ENCODE measurements at regions not wholly inside any gene's neighbourhood (a gene's known extent, or its start where the extent isn't known, plus 50 kb on each side); places are given as distances from the start of the nearest gene placed in this dataset.

- no peaks in the 10 kb centered on the region for H3K4me1 ChIP-seq (ENCODE audit: control insufficient read depth, insufficient read depth, low read length)
- no peak overlapping the region for H3K27ac ChIP-seq (ENCODE audit: extremely low read depth, low read depth, low read length)
- no peaks in the 10 kb centered on the region for H3K9me3 ChIP-seq (ENCODE audit: control insufficient read depth, insufficient read depth, low read depth, low read length)
- POLR2A ChIA-PET, result no interaction called here
- TF ChIP-seq ZNF133 (tag by site-specific recombination; IDR thresholded peaks at IDR 0.05) (no peak), BCL11A (tag by site-specific recombination; IDR thresholded peaks at IDR 0.05; ENCODE audit: low read depth) (no peak), ZFP41 (tag by site-specific recombination; IDR thresholded peaks at IDR 0.05; ENCODE audit: borderline replicate concordance) (no peak), ZNF366 (tag by site-specific recombination; conservative IDR thresholded peaks at IDR 0.05) (no peak), ZIC2 (tag by site-specific recombination; IDR thresholded peaks at IDR 0.05) (no peak)
- TF ChIP-seq, protein P1, sequence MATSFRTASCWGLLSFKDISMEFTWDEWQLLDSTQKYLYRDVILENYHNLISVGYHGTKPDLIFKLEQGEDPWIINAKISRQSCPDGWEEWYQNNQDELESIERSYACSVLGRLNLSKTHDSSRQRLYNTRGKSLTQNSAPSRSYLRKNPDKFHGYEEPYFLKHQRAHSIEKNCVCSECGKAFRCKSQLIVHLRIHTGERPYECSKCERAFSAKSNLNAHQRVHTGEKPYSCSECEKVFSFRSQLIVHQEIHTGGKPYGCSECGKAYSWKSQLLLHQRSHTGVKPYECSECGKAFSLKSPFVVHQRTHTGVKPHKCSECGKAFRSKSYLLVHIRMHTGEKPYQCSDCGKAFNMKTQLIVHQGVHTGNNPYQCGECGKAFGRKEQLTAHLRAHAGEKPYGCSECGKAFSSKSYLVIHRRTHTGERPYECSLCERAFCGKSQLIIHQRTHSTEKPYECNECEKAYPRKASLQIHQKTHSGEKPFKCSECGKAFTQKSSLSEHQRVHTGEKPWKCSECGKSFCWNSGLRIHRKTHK (tag by site-specific recombination; IDR thresholded peaks at IDR 0.05), result no peak
- no peaks in the 10 kb centered on the region for H3K36me3 ChIP-seq (ENCODE audit: control insufficient read depth in 2 of 2, insufficient read depth in 1 of 2, low read length in 2 of 2)
- CTCF ChIA-PET, result no interaction called here
- no peak overlapping the region for H3K4me3 ChIP-seq (ENCODE audit: low read depth, low read length)
Measured at GRCh38 chr14:84894254-84894653, 635.7 kb upstream of the FLRT2 start.

DNA sequence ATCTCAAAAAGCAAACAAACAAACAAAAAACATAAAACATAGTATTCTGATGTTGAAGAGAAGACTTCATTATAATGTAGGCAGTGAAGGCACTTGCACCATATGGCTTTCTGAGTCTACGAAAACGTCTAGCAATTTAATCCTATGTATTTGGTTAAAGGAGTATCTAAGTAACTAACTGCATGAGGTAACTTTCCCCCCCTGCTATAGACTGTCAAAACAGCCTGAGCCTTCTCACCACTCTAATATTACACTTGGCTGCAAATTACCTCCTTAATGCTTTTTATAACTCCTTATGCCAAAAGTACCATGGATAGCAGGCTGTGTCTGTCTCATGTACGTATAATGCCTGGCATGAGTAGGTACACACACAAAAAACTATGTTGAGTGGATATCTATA is 607.6 kb upstream of the FLRT2 start:
- H3K4me1 ChIP-seq (ENCODE audit: control insufficient read depth, insufficient read depth, low read length), result no peaks in the 10 kb centered on the region
- H3K9me3 ChIP-seq (ENCODE audit: control insufficient read depth, insufficient read depth, low read depth, low read length), result no peaks in the 10 kb centered on the region
- no peak overlapping the region for H3K27ac ChIP-seq (ENCODE audit: extremely low read depth, low read depth, low read length)
- no peaks in the 10 kb centered on the region for H3K36me3 ChIP-seq (ENCODE audit: control insufficient read depth in 2 of 2, insufficient read depth in 1 of 2, low read length in 2 of 2)
- ChIA-PET POLR2A (no interaction called here), CTCF (interaction anchor here (0.7 kb wide), 1 partner anchor 612 kb away, joined by 4 read pairs; no protein-coding TSS in a partner anchor)
- H3K4me3 ChIP-seq (ENCODE audit: low read depth, low read length), result no peak overlapping the region
- no peak for TF ChIP-seq YY1 (tag by site-specific recombination; IDR thresholded peaks at IDR 0.05)

DNA sequence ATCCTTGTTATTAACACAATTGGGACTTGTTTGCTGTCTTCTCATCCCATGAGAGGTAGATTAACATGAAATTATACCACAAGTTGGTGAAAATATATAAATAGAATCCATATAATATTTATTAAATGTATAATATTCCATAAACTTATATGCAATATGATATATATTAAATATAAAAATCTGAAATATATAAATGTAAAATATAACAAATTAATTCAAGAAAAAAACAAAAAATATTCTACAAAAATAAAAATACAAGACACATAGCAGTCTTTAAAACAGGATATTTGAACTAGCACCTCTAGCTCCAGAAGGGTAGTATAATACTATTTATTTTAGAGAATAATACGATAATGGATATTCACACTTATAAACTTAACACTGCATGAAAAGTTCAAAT is 603.3 kb upstream of the FLRT2 start:
- TF ChIP-seq ZNF776 (tag by site-specific recombination; IDR thresholded peaks at IDR 0.05; ENCODE audit: borderline replicate concordance) (no peak), ZNF341 (tag by site-specific recombination; IDR thresholded peaks at IDR 0.05; ENCODE audit: low read depth) (no peak), ZNF423 (tag by site-specific recombination; IDR thresholded peaks at IDR 0.05) (no peak), ZNF140 (tag by site-specific recombination; IDR thresholded peaks at IDR 0.05) (no peak), ZNF114 (tag by site-specific recombination; IDR thresholded peaks at IDR 0.05) (no peak), ZNF324 (tag by site-specific recombination; IDR thresholded peaks at IDR 0.05) (no peak), ZNF394 (tag by site-specific recombination; IDR thresholded peaks at IDR 0.05; ENCODE audit: borderline replicate concordance) (no peak), ZNF580 (tag by site-specific recombination; IDR thresholded peaks at IDR 0.05) (no peak), ZNF792 (tag by site-specific recombination; IDR thresholded peaks at IDR 0.05) (no peak), ZNF391 (tag by site-specific recombination; IDR thresholded peaks at IDR 0.05; ENCODE audit: borderline replicate concordance, low read depth) (no peak), ZNF146 (tag by site-specific recombination; IDR thresholded peaks at IDR 0.05) (no peak), ZNF501 (tag by site-specific recombination; IDR thresholded peaks at IDR 0.05) (no peak), ZNF292 (tag by site-specific recombination; IDR thresholded peaks at IDR 0.05; ENCODE audit: borderline replicate concordance, low read depth) (no peak)
- TF ChIP-seq, protein P2, sequence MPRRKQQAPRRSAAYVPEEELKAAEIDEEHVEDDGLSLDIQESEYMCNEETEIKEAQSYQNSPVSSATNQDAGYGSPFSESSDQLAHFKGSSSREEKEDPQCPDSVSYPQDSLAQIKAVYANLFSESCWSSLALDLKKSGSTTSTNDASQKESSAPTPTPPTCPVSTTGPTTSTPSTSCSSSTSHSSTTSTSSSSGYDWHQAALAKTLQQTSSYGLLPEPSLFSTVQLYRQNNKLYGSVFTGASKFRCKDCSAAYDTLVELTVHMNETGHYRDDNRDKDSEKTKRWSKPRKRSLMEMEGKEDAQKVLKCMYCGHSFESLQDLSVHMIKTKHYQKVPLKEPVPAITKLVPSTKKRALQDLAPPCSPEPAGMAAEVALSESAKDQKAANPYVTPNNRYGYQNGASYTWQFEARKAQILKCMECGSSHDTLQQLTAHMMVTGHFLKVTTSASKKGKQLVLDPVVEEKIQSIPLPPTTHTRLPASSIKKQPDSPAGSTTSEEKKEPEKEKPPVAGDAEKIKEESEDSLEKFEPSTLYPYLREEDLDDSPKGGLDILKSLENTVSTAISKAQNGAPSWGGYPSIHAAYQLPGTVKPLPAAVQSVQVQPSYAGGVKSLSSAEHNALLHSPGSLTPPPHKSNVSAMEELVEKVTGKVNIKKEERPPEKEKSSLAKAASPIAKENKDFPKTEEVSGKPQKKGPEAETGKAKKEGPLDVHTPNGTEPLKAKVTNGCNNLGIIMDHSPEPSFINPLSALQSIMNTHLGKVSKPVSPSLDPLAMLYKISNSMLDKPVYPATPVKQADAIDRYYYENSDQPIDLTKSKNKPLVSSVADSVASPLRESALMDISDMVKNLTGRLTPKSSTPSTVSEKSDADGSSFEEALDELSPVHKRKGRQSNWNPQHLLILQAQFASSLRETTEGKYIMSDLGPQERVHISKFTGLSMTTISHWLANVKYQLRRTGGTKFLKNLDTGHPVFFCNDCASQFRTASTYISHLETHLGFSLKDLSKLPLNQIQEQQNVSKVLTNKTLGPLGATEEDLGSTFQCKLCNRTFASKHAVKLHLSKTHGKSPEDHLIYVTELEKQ (tag by site-specific recombination; IDR thresholded peaks at IDR 0.05; ENCODE audit: borderline replicate concordance), result no peak
- Histone ChIP-seq H3K36me3 (ENCODE audit: control insufficient read depth in 2 of 2, insufficient read depth in 1 of 2, low read length in 2 of 2) (no peaks in the 10 kb centered on the region), H3K4me1 (ENCODE audit: control insufficient read depth, insufficient read depth, low read length) (no peaks in the 10 kb centered on the region), H3K27ac (ENCODE audit: extremely low read depth, low read depth, low read length) (no peak overlapping the region), H3K9me3 (ENCODE audit: control insufficient read depth, insufficient read depth, low read depth, low read length) (no peaks in the 10 kb centered on the region), H3K4me3 (ENCODE audit: low read depth, low read length) (no peak overlapping the region)
- ChIA-PET CTCF (no interaction called here), POLR2A (no interaction called here)
